ENCODE measurements at regions not wholly inside any gene's neighbourhood (a gene's known extent, or its start where the extent isn't known, plus 50 kb on each side); places are given as distances from the start of the nearest gene placed in this dataset.

GRCh38 chr4:103996637-103997036, 276.9 kb upstream of the TACR3 start:
- DNase-seq, result no peak

GRCh38 chr4:103996064-103996463, 276.3 kb upstream of the TACR3 start:
- Histone ChIP-seq H3K27ac (no peak overlapping the region), H3K4me1 (no peaks in the 10 kb centered on the region), H3K4me3 (no peak overlapping the region), H3K9me3 (peaks cover 7 to 10% of the 10 kb centered on the region in 2 donors), H3K36me3 (no peaks in the 10 kb centered on the region), H3K27me3 (no peaks in the 10 kb centered on the region)
- TF ChIP-seq EP300 (IDR thresholded peaks at IDR 0.05; ENCODE audit: low read depth) (no peak), POLR2A (IDR thresholded peaks at IDR 0.05) (no peak), POLR2AphosphoS5 (IDR thresholded peaks at IDR 0.05) (no peak)
- TF ChIP-seq, protein P1, sequence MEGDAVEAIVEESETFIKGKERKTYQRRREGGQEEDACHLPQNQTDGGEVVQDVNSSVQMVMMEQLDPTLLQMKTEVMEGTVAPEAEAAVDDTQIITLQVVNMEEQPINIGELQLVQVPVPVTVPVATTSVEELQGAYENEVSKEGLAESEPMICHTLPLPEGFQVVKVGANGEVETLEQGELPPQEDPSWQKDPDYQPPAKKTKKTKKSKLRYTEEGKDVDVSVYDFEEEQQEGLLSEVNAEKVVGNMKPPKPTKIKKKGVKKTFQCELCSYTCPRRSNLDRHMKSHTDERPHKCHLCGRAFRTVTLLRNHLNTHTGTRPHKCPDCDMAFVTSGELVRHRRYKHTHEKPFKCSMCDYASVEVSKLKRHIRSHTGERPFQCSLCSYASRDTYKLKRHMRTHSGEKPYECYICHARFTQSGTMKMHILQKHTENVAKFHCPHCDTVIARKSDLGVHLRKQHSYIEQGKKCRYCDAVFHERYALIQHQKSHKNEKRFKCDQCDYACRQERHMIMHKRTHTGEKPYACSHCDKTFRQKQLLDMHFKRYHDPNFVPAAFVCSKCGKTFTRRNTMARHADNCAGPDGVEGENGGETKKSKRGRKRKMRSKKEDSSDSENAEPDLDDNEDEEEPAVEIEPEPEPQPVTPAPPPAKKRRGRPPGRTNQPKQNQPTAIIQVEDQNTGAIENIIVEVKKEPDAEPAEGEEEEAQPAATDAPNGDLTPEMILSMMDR (IDR thresholded peaks at IDR 0.05), result no peak
- intact Hi-C loops (cut with DNase I; ENCODE audit: low total_unique reads) (no loop called here), in situ Hi-C loops (cut with MboI; ENCODE audit: low pct_ligation_motif_present in 1 of 4, low pct_unique_long_range_greater_than_20kb in 1 of 4, low sequenced_read_pairs in 3 of 4) (no loop called here)
- 23 to 29% methylated on average over 2 of the region's 2 CpGs for WGBS, 2 donors (ENCODE audit: low coverage in 1 of 2)
- DNase-seq, result no peak

More at GRCh38 chr4:103996637-103997036, 276.9 kb upstream of the TACR3 start:
- H3K9me3 ChIP-seq, result peaks cover 4 to 6% of the 10 kb centered on the region in 2 donors
- no peaks in the 10 kb centered on the region for H3K36me3 ChIP-seq
- TF ChIP-seq POLR2AphosphoS5 (IDR thresholded peaks at IDR 0.05) (no peak), EP300 (IDR thresholded peaks at IDR 0.05; ENCODE audit: low read depth) (no peak), POLR2A (IDR thresholded peaks at IDR 0.05) (no peak)
- TF ChIP-seq, protein P1 (IDR thresholded peaks at IDR 0.05), result no peak
- intact Hi-C loops (cut with DNase I; ENCODE audit: low total_unique reads) (no loop called here), in situ Hi-C loops (cut with MboI; ENCODE audit: low pct_ligation_motif_present in 1 of 4, low pct_unique_long_range_greater_than_20kb in 1 of 4, low sequenced_read_pairs in 3 of 4) (no loop called here)
- no peak overlapping the region for H3K27ac ChIP-seq
- 11 to 17% methylated on average over 2 of the region's 2 CpGs for WGBS, 2 donors (ENCODE audit: low coverage in 1 of 2)
- H3K4me1 ChIP-seq, result no peaks in the 10 kb centered on the region
- no peaks in the 10 kb centered on the region for H3K27me3 ChIP-seq
- no peak overlapping the region for H3K4me3 ChIP-seq

DNA sequence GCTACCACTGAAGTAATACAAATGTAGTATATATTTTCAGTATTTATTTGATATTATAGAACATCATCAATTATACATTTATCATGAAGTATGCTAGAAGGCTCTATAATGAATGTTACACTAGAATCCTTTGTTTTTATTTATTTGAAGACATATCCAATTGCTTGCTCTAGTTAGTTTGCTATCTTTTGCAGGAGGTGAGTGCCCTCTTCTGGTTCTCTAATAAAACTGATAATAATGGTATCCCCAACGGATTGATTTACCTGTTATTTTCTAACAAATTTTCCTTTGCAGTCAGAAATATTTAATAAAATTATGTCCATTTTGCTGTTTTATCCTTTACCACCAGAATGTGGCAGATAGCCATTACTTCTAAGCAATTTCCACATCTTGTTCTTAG, 274.3 kb upstream of the TACR3 start:
- H3K27ac ChIP-seq, result no peak overlapping the region
- no peaks in the 10 kb centered on the region for H3K4me1 ChIP-seq
- no peak for DNase-seq
- no peak overlapping the region for H3K4me3 ChIP-seq
- 4 to 10% methylated on average over 1 of the region's 1 CpG for WGBS, 2 donors (ENCODE audit: low coverage in 1 of 2)
- H3K27me3 ChIP-seq, result no peaks in the 10 kb centered on the region
- intact Hi-C loops (cut with DNase I; ENCODE audit: low total_unique reads) (no loop called here), in situ Hi-C loops (cut with MboI; ENCODE audit: low pct_ligation_motif_present in 1 of 4, low pct_unique_long_range_greater_than_20kb in 1 of 4, low sequenced_read_pairs in 3 of 4) (no loop called here)
- TF ChIP-seq POLR2AphosphoS5 (IDR thresholded peaks at IDR 0.05), result no peak
- TF ChIP-seq EP300 (IDR thresholded peaks at IDR 0.05; ENCODE audit: low read depth), result no peak
- TF ChIP-seq, protein P1 (IDR thresholded peaks at IDR 0.05), result no peak
- no peak for TF ChIP-seq POLR2A (IDR thresholded peaks at IDR 0.05)
- H3K36me3 ChIP-seq, result no peaks in the 10 kb centered on the region
- H3K9me3 ChIP-seq, result peaks cover 7 to 11% of the 10 kb centered on the region in 2 donors

GRCh38 chr4:103982454-103982853, 262.7 kb upstream of the TACR3 start:
- in situ Hi-C loops (cut with MboI; ENCODE audit: low pct_ligation_motif_present in 1 of 4, low pct_unique_long_range_greater_than_20kb in 1 of 4, low sequenced_read_pairs in 3 of 4), result no loop called here
- no peaks in the 10 kb centered on the region for H3K4me1 ChIP-seq
- intact Hi-C loops (cut with DNase I; ENCODE audit: low total_unique reads), result no loop called here

More at GRCh38 chr4:103982454-103982853, 262.7 kb upstream of the TACR3 start:
- DNase-seq, result no peak
- Histone ChIP-seq H3K27ac (no peak overlapping the region), H3K36me3 (no peaks in the 10 kb centered on the region), H3K4me3 (no peak overlapping the region), H3K27me3 (no peaks in the 10 kb centered on the region), H3K9me3 (no peaks in the 10 kb centered on the region)
- no peak for TF ChIP-seq POLR2AphosphoS5 (IDR thresholded peaks at IDR 0.05)
- no peak for TF ChIP-seq POLR2A (IDR thresholded peaks at IDR 0.05)
- TF ChIP-seq, protein P1 (IDR thresholded peaks at IDR 0.05), result no peak
- no peak for TF ChIP-seq EP300 (IDR thresholded peaks at IDR 0.05; ENCODE audit: low read depth)

All from transverse colon (tissue), 4 donors.